ENCODE measurements at regions not wholly inside any gene's neighbourhood (a gene's known extent, or its start where the extent isn't known, plus 50 kb on each side); places are given as distances from the start of the nearest gene placed in this dataset.

DNA sequence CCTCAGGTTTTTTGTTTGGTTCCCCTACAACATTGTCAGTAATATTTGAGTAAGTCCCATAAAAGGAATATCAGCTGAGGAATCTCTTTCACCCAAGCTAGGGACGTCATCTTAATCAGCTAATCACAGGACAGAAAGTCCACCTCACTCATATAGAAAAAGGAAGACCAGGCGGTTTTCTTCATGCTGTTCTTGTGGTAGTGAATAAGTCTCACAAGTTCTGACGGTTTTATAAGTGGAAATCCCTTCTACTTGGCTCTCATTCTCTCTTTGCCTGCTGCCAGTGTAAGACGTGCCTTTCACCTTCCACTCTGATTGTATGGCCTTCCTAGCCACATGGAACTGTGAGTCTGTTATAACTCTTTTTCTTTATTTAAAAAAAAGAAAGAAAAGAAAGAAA lies 308.1 kb upstream of the PFKP start:
- peaks cover 0 to 7% (median 0%) of the 10 kb centered on the region in 7 donors for H3K27me3 ChIP-seq (replicated peaks in 1 of 7)
- H3K4me3 ChIP-seq, result no peak overlapping the region
- H3K4me1 ChIP-seq, result no peaks in the 10 kb centered on the region
- no peaks in the 10 kb centered on the region for H3K36me3 ChIP-seq
- no peak for TF ChIP-seq POLR2A (IDR thresholded peaks at IDR 0.05)
- TF ChIP-seq, protein P1, sequence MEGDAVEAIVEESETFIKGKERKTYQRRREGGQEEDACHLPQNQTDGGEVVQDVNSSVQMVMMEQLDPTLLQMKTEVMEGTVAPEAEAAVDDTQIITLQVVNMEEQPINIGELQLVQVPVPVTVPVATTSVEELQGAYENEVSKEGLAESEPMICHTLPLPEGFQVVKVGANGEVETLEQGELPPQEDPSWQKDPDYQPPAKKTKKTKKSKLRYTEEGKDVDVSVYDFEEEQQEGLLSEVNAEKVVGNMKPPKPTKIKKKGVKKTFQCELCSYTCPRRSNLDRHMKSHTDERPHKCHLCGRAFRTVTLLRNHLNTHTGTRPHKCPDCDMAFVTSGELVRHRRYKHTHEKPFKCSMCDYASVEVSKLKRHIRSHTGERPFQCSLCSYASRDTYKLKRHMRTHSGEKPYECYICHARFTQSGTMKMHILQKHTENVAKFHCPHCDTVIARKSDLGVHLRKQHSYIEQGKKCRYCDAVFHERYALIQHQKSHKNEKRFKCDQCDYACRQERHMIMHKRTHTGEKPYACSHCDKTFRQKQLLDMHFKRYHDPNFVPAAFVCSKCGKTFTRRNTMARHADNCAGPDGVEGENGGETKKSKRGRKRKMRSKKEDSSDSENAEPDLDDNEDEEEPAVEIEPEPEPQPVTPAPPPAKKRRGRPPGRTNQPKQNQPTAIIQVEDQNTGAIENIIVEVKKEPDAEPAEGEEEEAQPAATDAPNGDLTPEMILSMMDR (IDR thresholded peaks at IDR 0.05 in 8 of 11, conservative IDR thresholded peaks at IDR 0.05 in 3 of 11), result no peak
- no peak for TF ChIP-seq POLR2AphosphoS5 (IDR thresholded peaks at IDR 0.05)
- H3K9me3 ChIP-seq, result no peaks in the 10 kb centered on the region
- 45 to 71% (median 51%) methylated on average over 4 of the region's 4 CpGs for WGBS, 5 donors
- no peak overlapping the region for H3K27ac ChIP-seq
- no peak for DNase-seq
- intact Hi-C loops (cut with DNase I; ENCODE audit: low total_unique reads), result no loop called here

DNA sequence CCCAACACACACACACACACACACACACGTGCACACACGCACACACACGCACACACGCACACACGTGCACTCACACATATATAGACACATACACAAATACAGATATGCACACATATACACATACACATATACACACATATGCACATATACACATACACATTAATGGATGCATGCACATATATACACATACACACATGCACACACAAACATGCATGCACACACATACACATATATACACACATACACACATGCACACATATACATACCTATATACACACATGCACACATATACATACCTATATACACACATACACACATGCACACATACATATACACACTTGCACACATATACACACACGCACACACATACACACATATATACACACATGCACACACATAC lies 312.4 kb upstream of the PFKP start:
- no peak overlapping the region for H3K27ac ChIP-seq
- intact Hi-C loops (cut with DNase I; ENCODE audit: low total_unique reads), result no loop called here
- 60 to 68% (median 65%) methylated on average over 6 of the region's 6 CpGs for WGBS, 5 donors
- no peaks in the 10 kb centered on the region for H3K9me3 ChIP-seq
- no peak for DNase-seq
- no peak for TF ChIP-seq POLR2A (IDR thresholded peaks at IDR 0.05)
- TF ChIP-seq, protein P1 (IDR thresholded peaks at IDR 0.05 in 8 of 11, conservative IDR thresholded peaks at IDR 0.05 in 3 of 11), result no peak
- no peak for TF ChIP-seq POLR2AphosphoS5 (IDR thresholded peaks at IDR 0.05)
- peaks cover 0 to 11% (median 0%) of the 10 kb centered on the region in 7 donors for H3K27me3 ChIP-seq (replicated peaks in 1 of 7)
- no peaks in the 10 kb centered on the region for H3K36me3 ChIP-seq
- no peaks in the 10 kb centered on the region for H3K4me1 ChIP-seq
- H3K4me3 ChIP-seq, result no peak overlapping the region

DNA sequence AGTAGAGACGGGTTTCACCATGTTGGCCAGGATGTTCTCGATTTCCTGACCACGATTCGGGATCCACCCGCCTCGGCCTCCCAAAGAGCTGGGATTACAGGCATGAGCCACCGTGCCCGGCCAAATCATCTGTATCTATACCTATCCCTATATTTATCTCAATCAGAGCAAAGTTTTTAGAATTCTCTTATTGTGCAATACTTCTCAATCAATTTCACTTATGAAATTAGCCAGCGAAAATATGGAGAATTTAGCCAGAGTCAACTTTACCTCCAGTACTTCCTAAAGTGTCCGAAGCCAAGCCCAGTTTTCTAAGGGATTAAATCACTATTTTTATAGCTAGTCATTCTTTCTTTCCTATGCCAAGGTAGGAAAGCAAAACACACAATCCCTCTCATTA lies 319.1 kb upstream of the PFKP start:
- Histone ChIP-seq H3K9me3 (no peaks in the 10 kb centered on the region), H3K4me3 (no peak overlapping the region), H3K27me3 (replicated peaks in 1 of 7) (peaks cover 0 to 20% (median 0%) of the 10 kb centered on the region in 7 donors), H3K36me3 (no peaks in the 10 kb centered on the region), H3K4me1 (no peaks in the 10 kb centered on the region), H3K27ac (no peak overlapping the region)
- WGBS, 5 donors, result 83 to 98% (median 90%) methylated on average over 10 of the region's 10 CpGs
- intact Hi-C loops (cut with DNase I; ENCODE audit: low total_unique reads), result no loop called here
- no peak for DNase-seq
- TF ChIP-seq POLR2AphosphoS5 (IDR thresholded peaks at IDR 0.05) (no peak), POLR2A (IDR thresholded peaks at IDR 0.05) (no peak)
- TF ChIP-seq, protein P1 (IDR thresholded peaks at IDR 0.05 in 8 of 11, conservative IDR thresholded peaks at IDR 0.05 in 3 of 11), result no peak

DNA sequence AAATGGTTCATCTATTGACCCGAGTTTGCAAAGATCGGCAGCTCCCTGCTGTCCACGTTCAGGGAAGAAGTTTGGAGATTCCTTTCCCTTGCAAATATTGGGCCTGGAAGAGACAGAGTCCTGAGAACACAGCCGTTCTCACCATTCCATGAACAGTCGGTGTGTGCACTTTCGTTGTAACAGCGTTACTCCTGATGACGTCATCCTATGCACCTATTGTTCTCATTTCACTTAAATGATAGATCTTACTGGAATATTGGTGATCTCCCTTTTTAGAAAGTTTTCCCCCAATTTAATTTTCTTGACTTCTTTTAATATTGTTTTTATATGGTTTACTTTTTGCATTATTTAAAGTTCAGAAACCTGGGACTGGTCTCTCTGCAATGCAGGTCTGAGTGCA lies 320.7 kb upstream of the PFKP start:
- Histone ChIP-seq H3K27ac (no peak overlapping the region), H3K4me1 (no peaks in the 10 kb centered on the region), H3K36me3 (no peaks in the 10 kb centered on the region), H3K27me3 (replicated peaks in 1 of 7) (peaks cover 0 to 14% (median 0%) of the 10 kb centered on the region in 7 donors), H3K4me3 (no peak overlapping the region), H3K9me3 (no peaks in the 10 kb centered on the region)
- no peak for TF ChIP-seq POLR2AphosphoS5 (IDR thresholded peaks at IDR 0.05)
- no peak for TF ChIP-seq POLR2A (IDR thresholded peaks at IDR 0.05)
- TF ChIP-seq, protein P1 (IDR thresholded peaks at IDR 0.05 in 8 of 11, conservative IDR thresholded peaks at IDR 0.05 in 3 of 11), result no peak
- 81 to 94% (median 92%) methylated on average over 8 of the region's 8 CpGs for WGBS, 5 donors
- intact Hi-C loops (cut with DNase I; ENCODE audit: low total_unique reads), result no loop called here
- DNase-seq, result no peak

Data from spleen (tissue), 11 donors.